HG03521 (cell line): ENCODE measurements at regions not wholly inside any gene's neighbourhood (a gene's known extent, or its start where the extent isn't known, plus 50 kb on each side); places are given as distances from the start of the nearest gene placed in this dataset.
"Not testable (repeated sequence)": the region's sequence is repeated elsewhere in the genome, so short reads cannot be mapped to it uniquely, and the experiment has no call there.

Source experiments
- ATAC-seq: cut with Tn5 transposase; IDR thresholded peaks from one replicate; pipeline ENCODE4 v1.9.1; 2021; ENCODE audit warnings: mild to moderate bottlenecking, moderate library complexity; ENCODE audit not compliant: unreplicated experiment

GRCh38 chr15:21174761-21175160, 265.5 kb downstream of the POTEB3 start:
- ATAC-seq = not testable (repeated sequence)

- ATAC-seq = not testable (repeated sequence)
Observed at GRCh38 chr15:21151203-21151966, 285.3 kb upstream of the POTEB2 start.

GRCh38 chr15:21148136-21148535, 282.0 kb upstream of the POTEB2 start:
- not testable (repeated sequence) for ATAC-seq

GRCh38 chr15:21133893-21134292, 267.8 kb upstream of the POTEB2 start:
- ATAC-seq = not testable (repeated sequence)

GRCh38 chr15:21112271-21113053, 246.3 kb upstream of the POTEB2 start:
- ATAC-seq = not testable (repeated sequence)

GRCh38 chr15:21111861-21112260, 245.7 kb upstream of the POTEB2 start:
- not testable (repeated sequence) for ATAC-seq

- not testable (repeated sequence) for ATAC-seq
Observed at GRCh38 chr15:21111172-21111571, 245.1 kb upstream of the POTEB2 start.

GRCh38 chr15:21110187-21110804, 244.2 kb upstream of the POTEB2 start:
- ATAC-seq = not testable (repeated sequence)

- not testable (repeated sequence) for ATAC-seq
Observed at GRCh38 chr15:21108384-21108783, 242.3 kb upstream of the POTEB2 start.

- ATAC-seq = not testable (repeated sequence)
Observed at GRCh38 chr15:21107399-21108381, 241.6 kb upstream of the POTEB2 start.

GRCh38 chr15:21096599-21096998, 230.5 kb upstream of the POTEB2 start:
- ATAC-seq = not testable (repeated sequence)

GRCh38 chr15:21079544-21079943, 213.4 kb upstream of the POTEB2 start:
- ATAC-seq = not testable (repeated sequence)

GRCh38 chr15:21068917-21069316, 202.8 kb upstream of the POTEB2 start:
- ATAC-seq = not testable (repeated sequence)

- ATAC-seq = not testable (repeated sequence)
Observed at GRCh38 chr15:21063512-21063911, 197.4 kb upstream of the POTEB2 start.

- ATAC-seq = not testable (repeated sequence)
Observed at GRCh38 chr15:21062619-21063163, 196.6 kb upstream of the POTEB2 start.

GRCh38 chr15:21051866-21052265, 185.8 kb upstream of the POTEB2 start:
- ATAC-seq = not testable (repeated sequence)

GRCh38 chr15:21031703-21032102, 165.6 kb upstream of the POTEB2 start:
- not testable (repeated sequence) for ATAC-seq

GRCh38 chr15:21029001-21029400, 162.9 kb upstream of the POTEB2 start:
- ATAC-seq = not testable (repeated sequence)

GRCh38 chr15:21027942-21028341, 161.8 kb upstream of the POTEB2 start:
- ATAC-seq = not testable (repeated sequence)

GRCh38 chr15:21026848-21027247, 160.7 kb upstream of the POTEB2 start:
- ATAC-seq = not testable (repeated sequence)
